ENCODE measurements at regions not wholly inside any gene's neighbourhood (a gene's known extent, or its start where the extent isn't known, plus 50 kb on each side); places are given as distances from the start of the nearest gene placed in this dataset.
"Not testable (repeated sequence)": the region's sequence is repeated elsewhere in the genome, so short reads cannot be mapped to it uniquely, and the experiment has no call there.

GRCh38 chr5:34221329-34222073 is 178.5 kb upstream of the C1QTNF3 start:
- TF ChIP-seq CTCF (IDR thresholded peaks at IDR 0.05; ENCODE audit: extremely low read depth in 1 of 2, insufficient read depth in 1 of 2, low read depth in 1 of 2, low read length in 2 of 2); POLR2AphosphoS5 (IDR thresholded peaks at IDR 0.05; ENCODE audit: insufficient read depth, low read depth, low read length); FOS (IDR thresholded peaks at IDR 0.05; ENCODE audit: borderline replicate concordance, insufficient read depth, low read length); POLR2A (IDR thresholded peaks at IDR 0.05; ENCODE audit: low read depth, low read length); EZH2 (IDR thresholded peaks at IDR 0.05; ENCODE audit: borderline replicate concordance, low read depth, low read length, severe bottlenecking); JUN (IDR thresholded peaks at IDR 0.05; ENCODE audit: borderline replicate concordance, insufficient read depth, insufficient read length, low read depth); MYC (IDR thresholded peaks at IDR 0.05; ENCODE audit: low read depth, low read length); MAX (IDR thresholded peaks at IDR 0.05; ENCODE audit: insufficient read depth, insufficient read length); GATA2 (IDR thresholded peaks at IDR 0.05; ENCODE audit: insufficient read depth, insufficient read length, low read depth, low read length): not testable (repeated sequence)
